Pancreas (tissue), 10 donors: ENCODE measurements at regions not wholly inside any gene's neighbourhood (a gene's known extent, or its start where the extent isn't known, plus 50 kb on each side); places are given as distances from the start of the nearest gene placed in this dataset.

Experiments used
- ATAC-seq, 4 donors: fragments of 200-7000 bp; cut with Tn5 transposase; one replicate each; pipeline versions ENCODE4 v1.8.0 to v1.9.1; 2020; ENCODE audit warnings: mild to moderate bottlenecking in 4 of 4, moderate library complexity in 4 of 4
- DNase-seq, 6 donors: peaks; one replicate each; pipeline ENCODE4 v3.0.0-alpha.2; 2020
- FAIRE-seq: peaks from 2 replicates; lab custom pipeline; 2012; peaks lifted over from hg19 to GRCh38; lab: Jason Lieb, UNC
- H3K27ac ChIP-seq, 4 donors: fragments of 200-600 bp; sonication (generic); 1 replicate in 3 of 4; 2 replicates in 1 of 4; pipeline versions ENCODE4 v1.5.0 to v1.8.0; 2020
- H3K27me3 ChIP-seq, 4 donors: fragments of 200-600 bp; one replicate each; pipeline ENCODE4 v1.8.0; 2021
- H3K36me3 ChIP-seq, 3 donors: fragments of 200-600 bp; sonication (generic) in 1 of 3; one replicate each; pipeline versions ENCODE4 v1.5.0 to v1.8.0; 2020 to 2021
- H3K4me1 ChIP-seq, 3 donors: fragments of 200-600 bp; one replicate each; pipeline ENCODE4 v1.8.0; 2021
- H3K4me3 ChIP-seq, 4 donors: fragments of 200-600 bp; sonication (generic) in 2 of 4; one replicate each; pipeline versions ENCODE4 v1.5.0 to v1.8.0; 2020 to 2021
- H3K9me3 ChIP-seq, 4 donors: fragments of 200-600 bp; one replicate each; pipeline ENCODE4 v1.8.0; 2021
- WGBS, 2 donors: extraction: QIAGEN DNeasy Blood & Tissue Kit; methylation state at CpG; one replicate each; pipeline ENCODE4 v1.1.7; 2013; 5-methylcytosine and 5-hydroxymethylcytosine counted together
- intact Hi-C, 3 donors: fragments of 100-400 bp; cut with DNase I; formaldehyde crosslinking; loops; one replicate each; pipeline versions ENCODE4 v1.11.1 to v1.14.2; 2022
- TF ChIP-seq, protein P1 (sequence below), 4 donors: fragments of 200-600 bp; sonication (generic) in 3 of 4; IDR thresholded peaks; one replicate each; pipeline versions ENCODE4 v1.5.0 to v1.8.0; 2021; ENCODE audit warnings: antibody characterized with exemption in 4 of 4
- donor health status: healthy with polysubstance abuse.
- donor health status: DM: no; HTN: no; CAD: no; lungs with moderate emphysema.
- donor health status: DM: no; HTN: no; CAD: no.
- donor health status: control.
- donor health status: control.
- donor health status: Bipolar disorder and iron deficiency.
- donor health status: DM: yes; HTN: yes; CAD: no.
- donor health status: DM: no; HTN: no; CAD: no.
- donor health status: DM: no; HTN: no; CAD: no.
- donor health status: DM: yes; HTN: yes; CAD: no.

GRCh38 chr2:58938988-58939387 lies 697.9 kb upstream of the FANCL start:
- TF ChIP-seq, protein P1, sequence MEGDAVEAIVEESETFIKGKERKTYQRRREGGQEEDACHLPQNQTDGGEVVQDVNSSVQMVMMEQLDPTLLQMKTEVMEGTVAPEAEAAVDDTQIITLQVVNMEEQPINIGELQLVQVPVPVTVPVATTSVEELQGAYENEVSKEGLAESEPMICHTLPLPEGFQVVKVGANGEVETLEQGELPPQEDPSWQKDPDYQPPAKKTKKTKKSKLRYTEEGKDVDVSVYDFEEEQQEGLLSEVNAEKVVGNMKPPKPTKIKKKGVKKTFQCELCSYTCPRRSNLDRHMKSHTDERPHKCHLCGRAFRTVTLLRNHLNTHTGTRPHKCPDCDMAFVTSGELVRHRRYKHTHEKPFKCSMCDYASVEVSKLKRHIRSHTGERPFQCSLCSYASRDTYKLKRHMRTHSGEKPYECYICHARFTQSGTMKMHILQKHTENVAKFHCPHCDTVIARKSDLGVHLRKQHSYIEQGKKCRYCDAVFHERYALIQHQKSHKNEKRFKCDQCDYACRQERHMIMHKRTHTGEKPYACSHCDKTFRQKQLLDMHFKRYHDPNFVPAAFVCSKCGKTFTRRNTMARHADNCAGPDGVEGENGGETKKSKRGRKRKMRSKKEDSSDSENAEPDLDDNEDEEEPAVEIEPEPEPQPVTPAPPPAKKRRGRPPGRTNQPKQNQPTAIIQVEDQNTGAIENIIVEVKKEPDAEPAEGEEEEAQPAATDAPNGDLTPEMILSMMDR (IDR thresholded peaks at IDR 0.05): no peak
- no peak for FAIRE-seq
- intact Hi-C loops: no loop called here

GRCh38 chr2:58932801-58933200 lies 691.7 kb upstream of the FANCL start:
- Histone ChIP-seq H3K9me3 (no peaks in the 10 kb centered on the region), H3K4me1 (no peaks in the 10 kb centered on the region), H3K36me3 (no peaks in the 10 kb centered on the region), H3K27ac (no peak overlapping the region), H3K27me3 (no peaks in the 10 kb centered on the region), H3K4me3 (no peak overlapping the region)
- FAIRE-seq (no peak), DNase-seq (no peak), ATAC-seq (no peak)
- 59 to 72% methylated on average over 3 of the region's 3 CpGs for WGBS, 2 donors
- TF ChIP-seq, protein P1 (IDR thresholded peaks at IDR 0.05): no peak
- intact Hi-C loops: no loop called here

More at GRCh38 chr2:58938988-58939387, 697.9 kb upstream of the FANCL start:
- Histone ChIP-seq H3K4me1 (no peaks in the 10 kb centered on the region), H3K9me3 (no peaks in the 10 kb centered on the region), H3K4me3 (no peak overlapping the region), H3K27me3 (no peaks in the 10 kb centered on the region), H3K27ac (no peak overlapping the region), H3K36me3 (no peaks in the 10 kb centered on the region)
- ATAC-seq: no peak
- DNase-seq: no peak
- WGBS, 2 donors: 86 to 88% methylated on average over 1 of the region's 1 CpG

GRCh38 chr2:58930537-58930936 lies 689.4 kb upstream of the FANCL start:
- DNase-seq (no peak), FAIRE-seq (no peak)

GRCh38 chr2:58928973-58929372 lies 687.8 kb upstream of the FANCL start:
- ATAC-seq: no peak
- no peak for FAIRE-seq

More at GRCh38 chr2:58930537-58930936, 689.4 kb upstream of the FANCL start:
- no peaks in the 10 kb centered on the region for H3K27me3 ChIP-seq
- H3K4me1 ChIP-seq: no peaks in the 10 kb centered on the region
- H3K27ac ChIP-seq: no peak overlapping the region
- TF ChIP-seq, protein P1 (IDR thresholded peaks at IDR 0.05): no peak
- ATAC-seq: no peak
- 76% methylated on average over 5 of the region's 5 CpGs for WGBS, 2 donors
- intact Hi-C loops: no loop called here
- H3K36me3 ChIP-seq: no peaks in the 10 kb centered on the region
- H3K4me3 ChIP-seq: no peak overlapping the region
- no peaks in the 10 kb centered on the region for H3K9me3 ChIP-seq

DNA sequence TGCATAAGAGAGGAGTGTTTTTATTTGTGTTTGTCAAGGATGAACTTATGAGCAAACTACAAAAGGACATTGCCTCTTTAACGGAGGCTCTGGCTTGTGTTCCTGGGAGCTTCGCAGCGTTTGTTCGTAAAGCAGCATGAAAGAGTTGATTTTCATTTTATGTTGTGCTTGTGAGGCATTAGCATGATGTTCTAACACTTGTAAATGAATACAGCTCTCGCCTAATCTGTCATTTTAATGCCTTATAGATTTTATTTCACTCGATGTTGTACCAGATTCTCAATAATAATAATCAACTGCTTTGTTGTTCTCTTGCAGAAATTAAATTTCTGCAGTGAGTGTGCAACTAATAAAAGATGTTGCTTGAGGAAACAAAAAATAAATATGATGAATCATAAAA lies 687.3 kb upstream of the FANCL start:
- no peaks in the 10 kb centered on the region for H3K9me3 ChIP-seq
- 58 to 59% methylated on average over 6 of the region's 6 CpGs for WGBS, 2 donors
- H3K4me3 ChIP-seq: no peak overlapping the region
- H3K27me3 ChIP-seq: no peaks in the 10 kb centered on the region
- H3K4me1 ChIP-seq: no peaks in the 10 kb centered on the region
- FAIRE-seq (no peak), ATAC-seq (no peak), DNase-seq (no peak)
- H3K27ac ChIP-seq: no peak overlapping the region
- TF ChIP-seq, protein P1 (IDR thresholded peaks at IDR 0.05): no peak
- intact Hi-C loops: no loop called here
- no peaks in the 10 kb centered on the region for H3K36me3 ChIP-seq

More at GRCh38 chr2:58928973-58929372, 687.8 kb upstream of the FANCL start:
- H3K4me3 ChIP-seq: no peak overlapping the region
- H3K27me3 ChIP-seq: no peaks in the 10 kb centered on the region
- H3K9me3 ChIP-seq: no peaks in the 10 kb centered on the region
- no peak for DNase-seq
- no peaks in the 10 kb centered on the region for H3K4me1 ChIP-seq
- no peaks in the 10 kb centered on the region for H3K36me3 ChIP-seq
- no peak overlapping the region for H3K27ac ChIP-seq
- intact Hi-C loops: no loop called here
- TF ChIP-seq, protein P1 (IDR thresholded peaks at IDR 0.05): no peak
